HCT116 (cell line): ENCODE measurements at regions not wholly inside any gene's neighbourhood (a gene's known extent, or its start where the extent isn't known, plus 50 kb on each side); places are given as distances from the start of the nearest gene placed in this dataset.

Source experiments
- ATAC-seq: fragments of 200-7000 bp; cut with Tn5 transposase; 2 replicates; pipeline ENCODE4 v1.9.1; 2020; ENCODE audit warnings: mild to moderate bottlenecking, moderate library complexity
- BruUV-seq: library from RNA; stranded (reverse); fragments of 400-500 nt; replicated peaks from 2 replicates; lab custom pipeline; 2021; lab: Mats Ljungman, UMichigan
- CTCF ChIA-PET: fragments of 300-600 bp; sonication (Branson Sonifier 250); formaldehyde crosslinking; loops from one replicate; lab custom pipeline; 2021; ENCODE audit warnings: antibody characterized with exemption; lab: Charles Lee
- POLR2A ChIA-PET: fragments of 300-600, 350-600 bp; sonication (Branson Sonifier 250); formaldehyde crosslinking; loops from one replicate; lab custom pipeline; 2021; ENCODE audit warnings: antibody characterized with exemption; lab: Charles Lee
- RAD21 ChIA-PET, 2 experiments: fragments of 300-600 bp; sonication (Branson Sonifier 250); formaldehyde crosslinking; loops; one replicate each; lab custom pipeline; 2023; ENCODE audit warnings: low total read pairs in 2 of 2; ENCODE audit not compliant: uncharacterized antibody in 2 of 2, unreplicated experiment in 2 of 2, low non-redundant PET in 1 of 2; lab: Charles Lee
- DNase-seq: peaks from one replicate; pipeline ENCODE4 v3.0.0-alpha.2; 2010; ENCODE audit warnings: low read depth, low spot score
- H2AFZ ChIP-seq: fragments of 200-600 bp; shearing (Covaris generic), sonication (generic); 2 replicates; pipeline ENCODE4 v1.6.1; 2017; ENCODE audit warnings: low read depth, mixed run types, mixed read lengths, antibody characterized with exemption, low read length; ENCODE audit not compliant: poor library complexity, severe bottlenecking
- H3K27ac ChIP-seq: 2 replicates; pipeline ENCODE4 v1.5.1; 2012; ENCODE audit warnings: low read depth, low read length
- H3K27me3 ChIP-seq: fragments of 200-600 bp; sonication (generic); 2 replicates; pipeline ENCODE4 v1.6.1; 2016; ENCODE audit warnings: mixed run types, low read length, mixed read lengths; ENCODE audit not compliant: insufficient read depth
- H3K36me3 ChIP-seq, 2 experiments: fragments of 200-500 bp in 1 of 2; fragments of 200-600 bp in 1 of 2; sonication (Bioruptor generic) in 1 of 2; sonication (generic) in 1 of 2; 2 replicates each; pipeline versions ENCODE4 v1.5.1 to v1.6.1; 2014 to 2016; ENCODE audit warnings: low read length in 2 of 2, inconsistent platforms in 1 of 2, mixed read lengths in 1 of 2, mixed run types in 1 of 2; ENCODE audit not compliant: insufficient read depth in 2 of 2, control insufficient read depth in 1 of 2
- H3K4me1 ChIP-seq, 2 experiments: fragments of 200-600 bp in 1 of 2; sonication (generic) in 1 of 2; 2 replicates each; pipeline versions ENCODE4 v1.5.1 to v1.6.1; 2012 to 2017; ENCODE audit warnings: low read length in 2 of 2, inconsistent platforms in 1 of 2, mild to moderate bottlenecking in 1 of 2, mixed read lengths in 1 of 2, mixed run types in 1 of 2, moderate library complexity in 1 of 2; ENCODE audit not compliant: insufficient read depth in 2 of 2, control insufficient read depth in 1 of 2
- H3K4me2 ChIP-seq: fragments of 200-600 bp; sonication (generic); 2 replicates; pipeline ENCODE4 v1.6.1; 2017; ENCODE audit warnings: mixed run types, low read length, mixed read lengths
- H3K4me3 ChIP-seq, 2 experiments: fragments of 200-600 bp in 1 of 2; sonication (generic) in 1 of 2; replicated peaks in 1 of 2; 2 replicates each; pipeline ENCODE4 v1.5.1; 2011 to 2016; ENCODE audit warnings: low read length in 2 of 2, control low read depth in 1 of 2, low read depth in 1 of 2, mild to moderate bottlenecking in 1 of 2, mixed read lengths in 1 of 2, mixed run types in 1 of 2
- H3K79me2 ChIP-seq: fragments of 200-600 bp; sonication (generic); 2 replicates; pipeline ENCODE4 v1.6.1; 2017; ENCODE audit warnings: mild to moderate bottlenecking, mixed run types, low read length, moderate library complexity, mixed read lengths; ENCODE audit not compliant: insufficient read depth
- H3K9ac ChIP-seq: fragments of 200-600 bp; sonication (generic); 2 replicates; pipeline ENCODE4 v1.6.1; 2016; ENCODE audit warnings: low read length, mixed read lengths
- H3K9me2 ChIP-seq: fragments of 200-600 bp; sonication (generic), shearing (Covaris generic); 2 replicates; pipeline ENCODE4 v1.6.1; 2017; ENCODE audit warnings: mixed run types, mild to moderate bottlenecking, moderate library complexity; ENCODE audit not compliant: insufficient read depth
- H3K9me3 ChIP-seq, 2 experiments: fragments of 200-500 bp in 1 of 2; fragments of 200-600 bp in 1 of 2; sonication (Bioruptor generic) in 1 of 2; sonication (generic) in 1 of 2; 2 replicates each; pipeline ENCODE4 v1.6.1; 2014 to 2017; ENCODE audit warnings: low read length in 2 of 2, mixed read lengths in 2 of 2, inconsistent platforms in 1 of 2, low read depth in 1 of 2, mild to moderate bottlenecking in 1 of 2, mixed run types in 1 of 2, moderate library complexity in 1 of 2; ENCODE audit not compliant: control insufficient read depth in 1 of 2, insufficient read depth in 1 of 2
- H4K20me1 ChIP-seq: fragments of 200-600 bp; sonication (generic), shearing (Covaris generic); 2 replicates; pipeline ENCODE4 v1.6.1; 2017; ENCODE audit warnings: mixed run types, mild to moderate bottlenecking, moderate library complexity; ENCODE audit not compliant: insufficient read depth
- CBX3 ChIP-seq: IDR thresholded peaks from 2 replicates; pipeline ENCODE4 v1.6.1; 2012; ENCODE audit warnings: low read depth
- CEBPB ChIP-seq: IDR thresholded peaks from 2 replicates; pipeline ENCODE4 v1.6.1; 2012; ENCODE audit warnings: low read depth
- EGR1 ChIP-seq: IDR thresholded peaks from 2 replicates; pipeline ENCODE4 v1.6.1; 2012; ENCODE audit warnings: low read depth
- ELF1 ChIP-seq: IDR thresholded peaks from 2 replicates; pipeline ENCODE4 v1.6.1; 2012; ENCODE audit warnings: low read depth, borderline replicate concordance
- EZH2phosphoT487 ChIP-seq: fragments of 200-600 bp; IDR thresholded peaks from 2 replicates; pipeline ENCODE4 v1.6.1; 2018; ENCODE audit warnings: antibody characterized with exemption, borderline replicate concordance
- FOSL1 ChIP-seq: IDR thresholded peaks from 2 replicates; pipeline ENCODE4 v1.6.1; 2012; ENCODE audit warnings: low read depth
- JUND ChIP-seq: IDR thresholded peaks from 2 replicates; pipeline ENCODE4 v1.6.1; 2012
- POLR2A ChIP-seq: IDR thresholded peaks from 2 replicates; pipeline ENCODE4 v1.7.0; 2011; ENCODE audit warnings: borderline replicate concordance; ENCODE audit not compliant: insufficient read depth, insufficient read length; ENCODE audit errors: extremely low read depth
- POLR2AphosphoS5 ChIP-seq: IDR thresholded peaks from 2 replicates; pipeline ENCODE4 v1.6.1; 2011; ENCODE audit warnings: mild to moderate bottlenecking, low read depth, low read length, moderate library complexity
- SP1 ChIP-seq: IDR thresholded peaks from 2 replicates; pipeline ENCODE4 v1.6.1; 2012; ENCODE audit warnings: low read depth
- SRF ChIP-seq: IDR thresholded peaks from 2 replicates; pipeline ENCODE4 v1.6.1; 2012; ENCODE audit warnings: low read depth
- YY1 ChIP-seq: IDR thresholded peaks from 2 replicates; pipeline ENCODE4 v1.6.1; 2011; ENCODE audit warnings: low read length, low read depth, moderate library complexity, mild to moderate bottlenecking; ENCODE audit not compliant: insufficient replicate concordance; ENCODE audit errors: extremely low read depth
- ZNF274 ChIP-seq: fragments of 200-500 bp; sonication (Bioruptor generic); IDR thresholded peaks from 2 replicates; pipeline ENCODE4 v1.6.1; 2014; ENCODE audit warnings: mild to moderate bottlenecking, low read depth, low read length, inconsistent platforms
- intact Hi-C: fragments of 100-400 bp; cut with micrococcal nuclease; formaldehyde crosslinking; loops from 2 replicates; pipeline ENCODE4 v1.10.0; 2022
- TF ChIP-seq, protein P1 (sequence below), 3 experiments: fragments of 200-600 bp in 1 of 3; sonication (generic) in 1 of 3; IDR thresholded peaks in 2 of 3; conservative IDR thresholded peaks in 1 of 3; 2 replicates each; pipeline ENCODE4 v1.5.1; 2012 to 2017; ENCODE audit warnings: low read depth in 2 of 3, low read length in 2 of 3, antibody characterized with exemption in 1 of 3, borderline replicate concordance in 1 of 3, control low read depth in 1 of 3, mild to moderate bottlenecking in 1 of 3, mixed read lengths in 1 of 3, mixed run types in 1 of 3, moderate library complexity in 1 of 3; ENCODE audit not compliant: insufficient read depth in 1 of 3
- TF ChIP-seq, protein P2 (sequence below): IDR thresholded peaks from 2 replicates; pipeline ENCODE4 v1.6.1; 2012; ENCODE audit warnings: low read depth
- TF ChIP-seq, protein P3 (sequence below): IDR thresholded peaks from 2 replicates; pipeline ENCODE4 v1.6.1; 2011; ENCODE audit warnings: mild to moderate bottlenecking, low read length, moderate library complexity; ENCODE audit not compliant: insufficient replicate concordance; ENCODE audit errors: extremely low read depth

DNA sequence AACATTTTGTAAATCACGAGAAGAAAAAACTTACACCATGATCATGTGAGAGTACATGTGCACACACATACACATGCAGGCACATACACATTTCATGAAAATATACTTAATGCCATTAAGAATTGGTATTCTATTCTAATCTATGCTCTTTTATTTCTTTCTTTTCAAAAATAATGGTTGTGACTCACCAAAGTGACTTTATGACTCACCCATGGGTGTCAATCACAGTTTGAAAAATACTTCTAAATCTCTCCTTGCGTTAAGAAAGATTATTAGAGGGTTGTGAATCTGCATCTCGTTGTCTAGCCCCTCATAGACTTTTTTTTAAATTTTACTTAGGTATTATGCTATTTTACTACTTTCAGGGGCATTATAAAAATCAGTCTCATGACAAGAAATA is 254.2 kb downstream of the TUSC7 start:
- DNase-seq (no peak), ATAC-seq (no peak)
- no peak overlapping the region for H3K4me3 ChIP-seq
- no peaks in the 10 kb centered on the region for H4K20me1 ChIP-seq
- no peaks in the 10 kb centered on the region for H3K27me3 ChIP-seq
- RAD21 ChIA-PET: no interaction called here
- H3K9me3 ChIP-seq: peaks cover 0 to 4% of the 10 kb centered on the region in 2 experiments; a peak in 1 of 4 replicates
- CTCF ChIA-PET: no interaction called here
- H3K9ac ChIP-seq: no peak overlapping the region
- TF ChIP-seq POLR2A (no peak), EGR1 (no peak), ZNF274 (no peak), CEBPB (no peak), EZH2phosphoT487 (no peak), ELF1 (no peak), CBX3 (no peak), JUND (no peak), YY1 (no peak), SP1 (no peak), POLR2AphosphoS5 (no peak), SRF (no peak), FOSL1 (no peak)
- TF ChIP-seq, protein P1, sequence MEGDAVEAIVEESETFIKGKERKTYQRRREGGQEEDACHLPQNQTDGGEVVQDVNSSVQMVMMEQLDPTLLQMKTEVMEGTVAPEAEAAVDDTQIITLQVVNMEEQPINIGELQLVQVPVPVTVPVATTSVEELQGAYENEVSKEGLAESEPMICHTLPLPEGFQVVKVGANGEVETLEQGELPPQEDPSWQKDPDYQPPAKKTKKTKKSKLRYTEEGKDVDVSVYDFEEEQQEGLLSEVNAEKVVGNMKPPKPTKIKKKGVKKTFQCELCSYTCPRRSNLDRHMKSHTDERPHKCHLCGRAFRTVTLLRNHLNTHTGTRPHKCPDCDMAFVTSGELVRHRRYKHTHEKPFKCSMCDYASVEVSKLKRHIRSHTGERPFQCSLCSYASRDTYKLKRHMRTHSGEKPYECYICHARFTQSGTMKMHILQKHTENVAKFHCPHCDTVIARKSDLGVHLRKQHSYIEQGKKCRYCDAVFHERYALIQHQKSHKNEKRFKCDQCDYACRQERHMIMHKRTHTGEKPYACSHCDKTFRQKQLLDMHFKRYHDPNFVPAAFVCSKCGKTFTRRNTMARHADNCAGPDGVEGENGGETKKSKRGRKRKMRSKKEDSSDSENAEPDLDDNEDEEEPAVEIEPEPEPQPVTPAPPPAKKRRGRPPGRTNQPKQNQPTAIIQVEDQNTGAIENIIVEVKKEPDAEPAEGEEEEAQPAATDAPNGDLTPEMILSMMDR (IDR thresholded peaks at IDR 0.05 in 2 of 3, conservative IDR thresholded peaks at IDR 0.05 in 1 of 3; ENCODE audit: borderline replicate concordance in 1 of 3, insufficient read depth in 1 of 3, low read depth in 2 of 3, low read length in 2 of 3): no peak
- TF ChIP-seq, protein P2, sequence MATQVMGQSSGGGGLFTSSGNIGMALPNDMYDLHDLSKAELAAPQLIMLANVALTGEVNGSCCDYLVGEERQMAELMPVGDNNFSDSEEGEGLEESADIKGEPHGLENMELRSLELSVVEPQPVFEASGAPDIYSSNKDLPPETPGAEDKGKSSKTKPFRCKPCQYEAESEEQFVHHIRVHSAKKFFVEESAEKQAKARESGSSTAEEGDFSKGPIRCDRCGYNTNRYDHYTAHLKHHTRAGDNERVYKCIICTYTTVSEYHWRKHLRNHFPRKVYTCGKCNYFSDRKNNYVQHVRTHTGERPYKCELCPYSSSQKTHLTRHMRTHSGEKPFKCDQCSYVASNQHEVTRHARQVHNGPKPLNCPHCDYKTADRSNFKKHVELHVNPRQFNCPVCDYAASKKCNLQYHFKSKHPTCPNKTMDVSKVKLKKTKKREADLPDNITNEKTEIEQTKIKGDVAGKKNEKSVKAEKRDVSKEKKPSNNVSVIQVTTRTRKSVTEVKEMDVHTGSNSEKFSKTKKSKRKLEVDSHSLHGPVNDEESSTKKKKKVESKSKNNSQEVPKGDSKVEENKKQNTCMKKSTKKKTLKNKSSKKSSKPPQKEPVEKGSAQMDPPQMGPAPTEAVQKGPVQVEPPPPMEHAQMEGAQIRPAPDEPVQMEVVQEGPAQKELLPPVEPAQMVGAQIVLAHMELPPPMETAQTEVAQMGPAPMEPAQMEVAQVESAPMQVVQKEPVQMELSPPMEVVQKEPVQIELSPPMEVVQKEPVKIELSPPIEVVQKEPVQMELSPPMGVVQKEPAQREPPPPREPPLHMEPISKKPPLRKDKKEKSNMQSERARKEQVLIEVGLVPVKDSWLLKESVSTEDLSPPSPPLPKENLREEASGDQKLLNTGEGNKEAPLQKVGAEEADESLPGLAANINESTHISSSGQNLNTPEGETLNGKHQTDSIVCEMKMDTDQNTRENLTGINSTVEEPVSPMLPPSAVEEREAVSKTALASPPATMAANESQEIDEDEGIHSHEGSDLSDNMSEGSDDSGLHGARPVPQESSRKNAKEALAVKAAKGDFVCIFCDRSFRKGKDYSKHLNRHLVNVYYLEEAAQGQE: no peak
- TF ChIP-seq, protein P3, sequence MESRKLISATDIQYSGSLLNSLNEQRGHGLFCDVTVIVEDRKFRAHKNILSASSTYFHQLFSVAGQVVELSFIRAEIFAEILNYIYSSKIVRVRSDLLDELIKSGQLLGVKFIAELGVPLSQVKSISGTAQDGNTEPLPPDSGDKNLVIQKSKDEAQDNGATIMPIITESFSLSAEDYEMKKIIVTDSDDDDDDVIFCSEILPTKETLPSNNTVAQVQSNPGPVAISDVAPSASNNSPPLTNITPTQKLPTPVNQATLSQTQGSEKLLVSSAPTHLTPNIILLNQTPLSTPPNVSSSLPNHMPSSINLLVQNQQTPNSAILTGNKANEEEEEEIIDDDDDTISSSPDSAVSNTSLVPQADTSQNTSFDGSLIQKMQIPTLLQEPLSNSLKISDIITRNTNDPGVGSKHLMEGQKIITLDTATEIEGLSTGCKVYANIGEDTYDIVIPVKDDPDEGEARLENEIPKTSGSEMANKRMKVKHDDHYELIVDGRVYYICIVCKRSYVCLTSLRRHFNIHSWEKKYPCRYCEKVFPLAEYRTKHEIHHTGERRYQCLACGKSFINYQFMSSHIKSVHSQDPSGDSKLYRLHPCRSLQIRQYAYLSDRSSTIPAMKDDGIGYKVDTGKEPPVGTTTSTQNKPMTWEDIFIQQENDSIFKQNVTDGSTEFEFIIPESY: no peak
- intact Hi-C loops: no loop called here
- H2AFZ ChIP-seq: no peak overlapping the region
- H3K4me2 ChIP-seq: no peak overlapping the region
- no peak overlapping the region for H3K27ac ChIP-seq
- H3K9me2 ChIP-seq: no peaks in the 10 kb centered on the region
- POLR2A ChIA-PET: no interaction called here
- H3K79me2 ChIP-seq: no peaks in the 10 kb centered on the region
- BruUV-seq: no TSS peak
- H3K4me1 ChIP-seq: no peaks in the 10 kb centered on the region
- H3K36me3 ChIP-seq: no peaks in the 10 kb centered on the region
